Gastroesophageal sphincter (tissue), 3 donors: ENCODE measurements at regions not wholly inside any gene's neighbourhood (a gene's known extent, or its start where the extent isn't known, plus 50 kb on each side); places are given as distances from the start of the nearest gene placed in this dataset.

Experiments used
- EP300 ChIP-seq: sonication (generic); formaldehyde crosslinking; IDR thresholded peaks from one replicate; pipeline ENCODE4 v1.6.1; 2017; ENCODE audit warnings: antibody characterized with exemption, mild to moderate bottlenecking
- POLR2A ChIP-seq, 2 donors: fragments of 450-650 bp; IDR thresholded peaks; one replicate each; pipeline ENCODE4 v1.6.1; 2017; ENCODE audit warnings: antibody characterized with exemption in 2 of 2, mild to moderate bottlenecking in 2 of 2, moderate library complexity in 1 of 2
- POLR2AphosphoS5 ChIP-seq: sonication (generic); formaldehyde crosslinking; IDR thresholded peaks from one replicate; pipeline ENCODE4 v1.6.1; 2017; ENCODE audit warnings: antibody characterized with exemption
- TF ChIP-seq, protein P1 (sequence below), 4 experiments: fragments of 200-600 bp in 2 of 4; fragments of 450-650 bp in 2 of 4; sonication (generic) in 1 of 4; IDR thresholded peaks; one replicate each; pipeline ENCODE4 v1.5.1; 2017 to 2019; ENCODE audit warnings: antibody characterized with exemption in 4 of 4, mild to moderate bottlenecking in 2 of 4, moderate library complexity in 2 of 4

GRCh38 chrX:149993989-149994388, 55.7 kb upstream of the EOLA2 start:
- TF ChIP-seq, protein P1, sequence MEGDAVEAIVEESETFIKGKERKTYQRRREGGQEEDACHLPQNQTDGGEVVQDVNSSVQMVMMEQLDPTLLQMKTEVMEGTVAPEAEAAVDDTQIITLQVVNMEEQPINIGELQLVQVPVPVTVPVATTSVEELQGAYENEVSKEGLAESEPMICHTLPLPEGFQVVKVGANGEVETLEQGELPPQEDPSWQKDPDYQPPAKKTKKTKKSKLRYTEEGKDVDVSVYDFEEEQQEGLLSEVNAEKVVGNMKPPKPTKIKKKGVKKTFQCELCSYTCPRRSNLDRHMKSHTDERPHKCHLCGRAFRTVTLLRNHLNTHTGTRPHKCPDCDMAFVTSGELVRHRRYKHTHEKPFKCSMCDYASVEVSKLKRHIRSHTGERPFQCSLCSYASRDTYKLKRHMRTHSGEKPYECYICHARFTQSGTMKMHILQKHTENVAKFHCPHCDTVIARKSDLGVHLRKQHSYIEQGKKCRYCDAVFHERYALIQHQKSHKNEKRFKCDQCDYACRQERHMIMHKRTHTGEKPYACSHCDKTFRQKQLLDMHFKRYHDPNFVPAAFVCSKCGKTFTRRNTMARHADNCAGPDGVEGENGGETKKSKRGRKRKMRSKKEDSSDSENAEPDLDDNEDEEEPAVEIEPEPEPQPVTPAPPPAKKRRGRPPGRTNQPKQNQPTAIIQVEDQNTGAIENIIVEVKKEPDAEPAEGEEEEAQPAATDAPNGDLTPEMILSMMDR (IDR thresholded peaks at IDR 0.05), result no peak
- no peak for TF ChIP-seq POLR2A (IDR thresholded peaks at IDR 0.05)
- no peak for TF ChIP-seq POLR2AphosphoS5
- no peak for TF ChIP-seq EP300
